Sigmoid colon (tissue), 4 donors: ENCODE measurements at regions not wholly inside any gene's neighbourhood (a gene's known extent, or its start where the extent isn't known, plus 50 kb on each side); places are given as distances from the start of the nearest gene placed in this dataset.

Experiments
- EP300 ChIP-seq, 4 donors: sonication (generic); formaldehyde crosslinking; IDR thresholded peaks; one replicate each; pipeline ENCODE4 v1.6.1; 2017; ENCODE audit warnings: antibody characterized with exemption in 4 of 4
- TF ChIP-seq, protein P1 (sequence below), 4 experiments: fragments of 450-650 bp in 3 of 4; fragments of 200-600 bp in 1 of 4; IDR thresholded peaks; one replicate each; pipeline ENCODE4 v1.5.1; 2016 to 2019; ENCODE audit warnings: antibody characterized with exemption in 4 of 4, mild to moderate bottlenecking in 3 of 4, moderate library complexity in 2 of 4

- TF ChIP-seq, protein P1, sequence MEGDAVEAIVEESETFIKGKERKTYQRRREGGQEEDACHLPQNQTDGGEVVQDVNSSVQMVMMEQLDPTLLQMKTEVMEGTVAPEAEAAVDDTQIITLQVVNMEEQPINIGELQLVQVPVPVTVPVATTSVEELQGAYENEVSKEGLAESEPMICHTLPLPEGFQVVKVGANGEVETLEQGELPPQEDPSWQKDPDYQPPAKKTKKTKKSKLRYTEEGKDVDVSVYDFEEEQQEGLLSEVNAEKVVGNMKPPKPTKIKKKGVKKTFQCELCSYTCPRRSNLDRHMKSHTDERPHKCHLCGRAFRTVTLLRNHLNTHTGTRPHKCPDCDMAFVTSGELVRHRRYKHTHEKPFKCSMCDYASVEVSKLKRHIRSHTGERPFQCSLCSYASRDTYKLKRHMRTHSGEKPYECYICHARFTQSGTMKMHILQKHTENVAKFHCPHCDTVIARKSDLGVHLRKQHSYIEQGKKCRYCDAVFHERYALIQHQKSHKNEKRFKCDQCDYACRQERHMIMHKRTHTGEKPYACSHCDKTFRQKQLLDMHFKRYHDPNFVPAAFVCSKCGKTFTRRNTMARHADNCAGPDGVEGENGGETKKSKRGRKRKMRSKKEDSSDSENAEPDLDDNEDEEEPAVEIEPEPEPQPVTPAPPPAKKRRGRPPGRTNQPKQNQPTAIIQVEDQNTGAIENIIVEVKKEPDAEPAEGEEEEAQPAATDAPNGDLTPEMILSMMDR (IDR thresholded peaks at IDR 0.05), result no peak
- TF ChIP-seq EP300 (IDR thresholded peaks at IDR 0.05), result no peak
These were observed 282.8 kb upstream of the PROK2 start for GRCh38 chr3:72067721-72068120.
